HEK293 (cell line): ENCODE measurements at regions not wholly inside any gene's neighbourhood (a gene's known extent, or its start where the extent isn't known, plus 50 kb on each side); places are given as distances from the start of the nearest gene placed in this dataset.

Experiments
- CTCF ChIA-PET: fragments of 350-600 bp; formaldehyde crosslinking; extraction: SDS; loops from one replicate; lab custom pipeline; 2021; ENCODE audit warnings: antibody characterized with exemption; lab: Yijun Ruan, JAX
- POLR2A ChIA-PET: fragments of 300-600 bp; formaldehyde crosslinking; extraction: SDS; loops from one replicate; lab custom pipeline; 2020; ENCODE audit warnings: antibody characterized with exemption, inconsistent platforms; lab: Yijun Ruan, JAX
- H3K27ac ChIP-seq: fragments of 200-500 bp; sonication (Bioruptor generic); 2 replicates; pipeline ENCODE4 v1.5.1; 2014; ENCODE audit warnings: low read depth, low read length, control low read depth, inconsistent platforms; ENCODE audit errors: extremely low read depth
- H3K36me3 ChIP-seq, 2 experiments: fragments of 200-500 bp in 1 of 2; sonication (Bioruptor generic) in 1 of 2; 1 replicate in 1 of 2; 2 replicates in 1 of 2; pipeline ENCODE4 v1.5.1; 2014 to 2017; ENCODE audit warnings: inconsistent platforms in 2 of 2, low read length in 2 of 2; ENCODE audit not compliant: control insufficient read depth in 2 of 2, insufficient read depth in 1 of 2
- H3K4me1 ChIP-seq: fragments of 200-500 bp; sonication (Bioruptor generic); 2 replicates; pipeline ENCODE4 v1.5.1; 2014; ENCODE audit warnings: mild to moderate bottlenecking, low read length, inconsistent platforms; ENCODE audit not compliant: control insufficient read depth, insufficient read depth
- H3K4me3 ChIP-seq: 2 replicates; pipeline ENCODE4 v1.5.1; 2011; ENCODE audit warnings: low read depth, mild to moderate bottlenecking, control low read depth, low read length, moderate library complexity
- H3K9me3 ChIP-seq: fragments of 200-500 bp; sonication (Bioruptor generic); 2 replicates; pipeline ENCODE4 v1.5.1; 2014; ENCODE audit warnings: low read depth, low read length, inconsistent platforms; ENCODE audit not compliant: control insufficient read depth, insufficient read depth
- ATF2 ChIP-seq: fragments of 450-650 bp; formaldehyde crosslinking; IDR thresholded peaks from 2 replicates; pipeline ENCODE4 v1.5.1; 2016; ENCODE audit warnings: missing biosample characterization, missing genetic modification characterization, low read depth
- SP3 ChIP-seq: fragments of 450-650 bp; formaldehyde crosslinking; IDR thresholded peaks from 2 replicates; pipeline ENCODE4 v1.5.1; 2016; ENCODE audit warnings: missing biosample characterization, missing genetic modification characterization
- ZBTB20 ChIP-seq: fragments of 450-650 bp; formaldehyde crosslinking; IDR thresholded peaks from 2 replicates; pipeline ENCODE4 v1.5.1; 2016; ENCODE audit warnings: missing biosample characterization, missing genetic modification characterization
- ZFP69B ChIP-seq: fragments of 450-650 bp; formaldehyde crosslinking; IDR thresholded peaks from 2 replicates; pipeline ENCODE4 v1.5.1; 2016; ENCODE audit warnings: missing biosample characterization, missing genetic modification characterization
- ZNF202 ChIP-seq: fragments of 450-650 bp; formaldehyde crosslinking; IDR thresholded peaks from 2 replicates; pipeline ENCODE4 v1.5.1; 2016; ENCODE audit warnings: missing biosample characterization, missing genetic modification characterization, borderline replicate concordance
- ZNF404 ChIP-seq: fragments of 450-650 bp; formaldehyde crosslinking; IDR thresholded peaks from 2 replicates; pipeline ENCODE4 v1.5.1; 2017; ENCODE audit warnings: missing biosample characterization, missing genetic modification characterization
- ZNF548 ChIP-seq: fragments of 450-650 bp; formaldehyde crosslinking; IDR thresholded peaks from 2 replicates; pipeline ENCODE4 v1.5.1; 2016; ENCODE audit warnings: missing biosample characterization, missing genetic modification characterization
- ZNF785 ChIP-seq: fragments of 450-650 bp; formaldehyde crosslinking; IDR thresholded peaks from 2 replicates; pipeline ENCODE4 v1.5.1; 2016; ENCODE audit warnings: missing biosample characterization, missing genetic modification characterization
- TF ChIP-seq, protein P1 (sequence below): fragments of 450-650 bp; formaldehyde crosslinking; IDR thresholded peaks from 2 replicates; pipeline ENCODE4 v1.5.1; 2016; ENCODE audit warnings: missing biosample characterization, missing genetic modification characterization
- TF ChIP-seq, protein P2 (sequence below): fragments of 450-650 bp; formaldehyde crosslinking; conservative IDR thresholded peaks from 2 replicates; pipeline ENCODE4 v1.5.1; 2016; ENCODE audit warnings: low read depth, missing biosample characterization, missing genetic modification characterization
- TF ChIP-seq, protein P3 (sequence below): fragments of 450-650 bp; formaldehyde crosslinking; IDR thresholded peaks from 2 replicates; pipeline ENCODE4 v1.5.1; 2017; ENCODE audit warnings: missing biosample characterization, mild to moderate bottlenecking, missing genetic modification characterization, moderate library complexity
- TF ChIP-seq, protein P4 (sequence below): fragments of 450-650 bp; formaldehyde crosslinking; IDR thresholded peaks from 2 replicates; pipeline ENCODE4 v1.5.1; 2016; ENCODE audit warnings: missing biosample characterization, missing genetic modification characterization
- TF ChIP-seq, protein P5 (sequence below): fragments of 450-650 bp; formaldehyde crosslinking; IDR thresholded peaks from 2 replicates; pipeline ENCODE4 v1.5.1; 2017; ENCODE audit warnings: missing biosample characterization, missing genetic modification characterization
- TF ChIP-seq, protein P6 (sequence below): fragments of 450-650 bp; formaldehyde crosslinking; IDR thresholded peaks from 2 replicates; pipeline ENCODE4 v1.5.1; 2016; ENCODE audit warnings: missing biosample characterization, missing genetic modification characterization
- TF ChIP-seq, protein P7 (sequence below): fragments of 450-650 bp; formaldehyde crosslinking; IDR thresholded peaks from 2 replicates; pipeline ENCODE4 v1.5.1; 2016; ENCODE audit warnings: missing biosample characterization, missing genetic modification characterization

DNA sequence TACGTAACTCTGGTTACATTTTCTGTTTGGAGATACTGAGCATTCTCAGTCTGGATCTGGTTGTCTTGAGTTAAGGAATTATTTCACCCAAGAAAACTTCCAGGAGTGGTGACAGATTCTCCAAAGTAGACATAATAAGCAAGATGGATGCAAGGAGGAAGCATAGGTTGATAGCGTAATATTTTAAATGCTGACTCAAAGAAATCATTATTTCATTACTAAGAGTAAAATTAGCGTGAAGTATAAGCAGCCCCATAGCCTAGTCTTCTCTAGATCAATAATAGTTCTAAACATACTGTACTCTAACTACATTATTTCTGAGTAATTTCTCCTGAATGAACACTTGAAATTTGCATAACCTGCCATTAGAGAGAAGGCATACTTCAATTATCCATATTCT, 57.5 kb upstream of the MS4A8 start:
- POLR2A ChIA-PET, result no interaction called here
- TF ChIP-seq, protein P1, sequence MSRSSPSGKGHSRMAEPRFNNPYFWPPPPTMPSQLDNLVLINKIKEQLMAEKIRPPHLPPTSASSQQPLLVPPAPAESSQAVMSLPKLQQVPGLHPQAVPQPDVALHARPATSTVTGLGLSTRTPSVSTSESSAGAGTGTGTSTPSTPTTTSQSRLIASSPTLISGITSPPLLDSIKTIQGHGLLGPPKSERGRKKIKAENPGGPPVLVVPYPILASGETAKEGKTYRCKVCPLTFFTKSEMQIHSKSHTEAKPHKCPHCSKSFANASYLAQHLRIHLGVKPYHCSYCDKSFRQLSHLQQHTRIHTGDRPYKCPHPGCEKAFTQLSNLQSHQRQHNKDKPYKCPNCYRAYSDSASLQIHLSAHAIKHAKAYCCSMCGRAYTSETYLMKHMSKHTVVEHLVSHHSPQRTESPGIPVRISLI, result no peak
- TF ChIP-seq ZBTB20 (tag by site-specific recombination), result no peak
- TF ChIP-seq, all 188 proteins: peak for 0

DNA sequence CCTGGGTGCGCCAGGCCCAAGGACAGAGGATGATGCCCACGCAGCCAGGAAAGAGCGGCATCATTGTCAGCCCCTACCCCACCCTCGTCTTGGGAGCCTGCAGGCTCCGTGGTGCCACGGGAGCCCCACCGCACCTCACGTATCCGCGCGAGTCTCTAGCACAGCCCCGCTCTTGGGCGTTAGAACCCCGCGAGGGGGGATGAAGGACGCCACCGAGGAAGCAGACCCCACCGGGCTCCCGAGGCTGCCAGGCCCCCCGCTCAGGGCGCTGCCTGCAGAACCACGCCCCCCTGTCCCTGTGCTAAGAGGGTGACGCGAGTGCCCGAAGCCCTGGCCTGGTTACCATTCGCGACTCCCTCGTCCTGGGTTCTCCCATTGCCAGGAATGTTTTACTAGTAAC, 52.3 kb upstream of the MS4A8 start:
- H3K9me3 ChIP-seq, result no peaks in the 10 kb centered on the region
- CTCF ChIA-PET, result no interaction called here
- POLR2A ChIA-PET, result no interaction called here
- no peak for TF ChIP-seq ZNF785 (tag by site-specific recombination)
- TF ChIP-seq, protein P2, sequence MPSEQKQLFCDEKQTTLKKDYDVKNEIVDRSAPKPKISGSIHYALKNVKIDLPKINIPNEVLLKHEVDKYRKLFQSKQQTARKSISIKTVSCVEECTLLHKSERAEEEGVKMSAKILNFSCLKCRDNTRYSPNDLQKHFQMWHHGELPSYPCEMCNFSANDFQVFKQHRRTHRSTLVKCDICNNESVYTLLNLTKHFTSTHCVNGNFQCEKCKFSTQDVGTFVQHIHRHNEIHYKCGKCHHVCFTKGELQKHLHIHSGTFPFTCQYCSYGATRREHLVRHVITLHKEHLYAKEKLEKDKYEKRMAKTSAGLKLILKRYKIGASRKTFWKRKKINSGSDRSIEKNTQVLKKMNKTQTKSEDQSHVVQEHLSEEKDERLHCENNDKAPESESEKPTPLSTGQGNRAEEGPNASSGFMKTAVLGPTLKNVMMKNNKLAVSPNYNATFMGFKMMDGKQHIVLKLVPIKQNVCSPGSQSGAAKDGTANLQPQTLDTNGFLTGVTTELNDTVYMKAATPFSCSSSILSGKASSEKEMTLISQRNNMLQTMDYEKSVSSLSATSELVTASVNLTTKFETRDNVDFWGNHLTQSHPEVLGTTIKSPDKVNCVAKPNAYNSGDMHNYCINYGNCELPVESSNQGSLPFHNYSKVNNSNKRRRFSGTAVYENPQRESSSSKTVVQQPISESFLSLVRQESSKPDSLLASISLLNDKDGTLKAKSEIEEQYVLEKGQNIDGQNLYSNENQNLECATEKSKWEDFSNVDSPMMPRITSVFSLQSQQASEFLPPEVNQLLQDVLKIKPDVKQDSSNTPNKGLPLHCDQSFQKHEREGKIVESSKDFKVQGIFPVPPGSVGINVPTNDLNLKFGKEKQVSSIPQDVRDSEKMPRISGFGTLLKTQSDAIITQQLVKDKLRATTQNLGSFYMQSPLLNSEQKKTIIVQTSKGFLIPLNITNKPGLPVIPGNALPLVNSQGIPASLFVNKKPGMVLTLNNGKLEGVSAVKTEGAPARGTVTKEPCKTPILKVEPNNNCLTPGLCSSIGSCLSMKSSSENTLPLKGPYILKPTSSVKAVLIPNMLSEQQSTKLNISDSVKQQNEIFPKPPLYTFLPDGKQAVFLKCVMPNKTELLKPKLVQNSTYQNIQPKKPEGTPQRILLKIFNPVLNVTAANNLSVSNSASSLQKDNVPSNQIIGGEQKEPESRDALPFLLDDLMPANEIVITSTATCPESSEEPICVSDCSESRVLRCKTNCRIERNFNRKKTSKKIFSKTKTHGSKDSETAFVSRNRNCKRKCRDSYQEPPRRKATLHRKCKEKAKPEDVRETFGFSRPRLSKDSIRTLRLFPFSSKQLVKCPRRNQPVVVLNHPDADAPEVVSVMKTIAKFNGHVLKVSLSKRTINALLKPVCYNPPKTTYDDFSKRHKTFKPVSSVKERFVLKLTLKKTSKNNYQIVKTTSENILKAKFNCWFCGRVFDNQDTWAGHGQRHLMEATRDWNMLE, result no peak
- TF ChIP-seq ZNF202 (tag by site-specific recombination), result no peak
- no peak for TF ChIP-seq ZNF404 (tag by site-specific recombination)
- TF ChIP-seq SP3 (tag by site-specific recombination), result no peak
- TF ChIP-seq, protein P3, sequence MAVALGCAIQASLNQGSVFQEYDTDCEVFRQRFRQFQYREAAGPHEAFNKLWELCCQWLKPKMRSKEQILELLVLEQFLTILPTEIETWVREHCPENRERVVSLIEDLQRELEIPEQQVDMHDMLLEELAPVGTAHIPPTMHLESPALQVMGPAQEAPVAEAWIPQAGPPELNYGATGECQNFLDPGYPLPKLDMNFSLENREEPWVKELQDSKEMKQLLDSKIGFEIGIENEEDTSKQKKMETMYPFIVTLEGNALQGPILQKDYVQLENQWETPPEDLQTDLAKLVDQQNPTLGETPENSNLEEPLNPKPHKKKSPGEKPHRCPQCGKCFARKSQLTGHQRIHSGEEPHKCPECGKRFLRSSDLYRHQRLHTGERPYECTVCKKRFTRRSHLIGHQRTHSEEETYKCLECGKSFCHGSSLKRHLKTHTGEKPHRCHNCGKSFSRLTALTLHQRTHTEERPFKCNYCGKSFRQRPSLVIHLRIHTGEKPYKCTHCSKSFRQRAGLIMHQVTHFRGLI (tag by site-specific recombination), result no peak
- no peak for TF ChIP-seq ZFP69B (tag by site-specific recombination)
- no peak for TF ChIP-seq ZNF548 (tag by site-specific recombination)
- TF ChIP-seq, protein P4, sequence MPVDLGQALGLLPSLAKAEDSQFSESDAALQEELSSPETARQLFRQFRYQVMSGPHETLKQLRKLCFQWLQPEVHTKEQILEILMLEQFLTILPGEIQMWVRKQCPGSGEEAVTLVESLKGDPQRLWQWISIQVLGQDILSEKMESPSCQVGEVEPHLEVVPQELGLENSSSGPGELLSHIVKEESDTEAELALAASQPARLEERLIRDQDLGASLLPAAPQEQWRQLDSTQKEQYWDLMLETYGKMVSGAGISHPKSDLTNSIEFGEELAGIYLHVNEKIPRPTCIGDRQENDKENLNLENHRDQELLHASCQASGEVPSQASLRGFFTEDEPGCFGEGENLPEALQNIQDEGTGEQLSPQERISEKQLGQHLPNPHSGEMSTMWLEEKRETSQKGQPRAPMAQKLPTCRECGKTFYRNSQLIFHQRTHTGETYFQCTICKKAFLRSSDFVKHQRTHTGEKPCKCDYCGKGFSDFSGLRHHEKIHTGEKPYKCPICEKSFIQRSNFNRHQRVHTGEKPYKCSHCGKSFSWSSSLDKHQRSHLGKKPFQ (tag by site-specific recombination), result no peak
- TF ChIP-seq ATF2 (tag by site-specific recombination), result no peak
- TF ChIP-seq, protein P5, sequence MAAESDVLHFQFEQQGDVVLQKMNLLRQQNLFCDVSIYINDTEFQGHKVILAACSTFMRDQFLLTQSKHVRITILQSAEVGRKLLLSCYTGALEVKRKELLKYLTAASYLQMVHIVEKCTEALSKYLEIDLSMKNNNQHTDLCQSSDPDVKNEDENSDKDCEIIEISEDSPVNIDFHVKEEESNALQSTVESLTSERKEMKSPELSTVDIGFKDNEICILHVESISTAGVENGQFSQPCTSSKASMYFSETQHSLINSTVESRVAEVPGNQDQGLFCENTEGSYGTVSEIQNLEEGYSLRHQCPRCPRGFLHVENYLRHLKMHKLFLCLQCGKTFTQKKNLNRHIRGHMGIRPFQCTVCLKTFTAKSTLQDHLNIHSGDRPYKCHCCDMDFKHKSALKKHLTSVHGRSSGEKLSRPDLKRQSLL, result no peak
- TF ChIP-seq, protein P6, sequence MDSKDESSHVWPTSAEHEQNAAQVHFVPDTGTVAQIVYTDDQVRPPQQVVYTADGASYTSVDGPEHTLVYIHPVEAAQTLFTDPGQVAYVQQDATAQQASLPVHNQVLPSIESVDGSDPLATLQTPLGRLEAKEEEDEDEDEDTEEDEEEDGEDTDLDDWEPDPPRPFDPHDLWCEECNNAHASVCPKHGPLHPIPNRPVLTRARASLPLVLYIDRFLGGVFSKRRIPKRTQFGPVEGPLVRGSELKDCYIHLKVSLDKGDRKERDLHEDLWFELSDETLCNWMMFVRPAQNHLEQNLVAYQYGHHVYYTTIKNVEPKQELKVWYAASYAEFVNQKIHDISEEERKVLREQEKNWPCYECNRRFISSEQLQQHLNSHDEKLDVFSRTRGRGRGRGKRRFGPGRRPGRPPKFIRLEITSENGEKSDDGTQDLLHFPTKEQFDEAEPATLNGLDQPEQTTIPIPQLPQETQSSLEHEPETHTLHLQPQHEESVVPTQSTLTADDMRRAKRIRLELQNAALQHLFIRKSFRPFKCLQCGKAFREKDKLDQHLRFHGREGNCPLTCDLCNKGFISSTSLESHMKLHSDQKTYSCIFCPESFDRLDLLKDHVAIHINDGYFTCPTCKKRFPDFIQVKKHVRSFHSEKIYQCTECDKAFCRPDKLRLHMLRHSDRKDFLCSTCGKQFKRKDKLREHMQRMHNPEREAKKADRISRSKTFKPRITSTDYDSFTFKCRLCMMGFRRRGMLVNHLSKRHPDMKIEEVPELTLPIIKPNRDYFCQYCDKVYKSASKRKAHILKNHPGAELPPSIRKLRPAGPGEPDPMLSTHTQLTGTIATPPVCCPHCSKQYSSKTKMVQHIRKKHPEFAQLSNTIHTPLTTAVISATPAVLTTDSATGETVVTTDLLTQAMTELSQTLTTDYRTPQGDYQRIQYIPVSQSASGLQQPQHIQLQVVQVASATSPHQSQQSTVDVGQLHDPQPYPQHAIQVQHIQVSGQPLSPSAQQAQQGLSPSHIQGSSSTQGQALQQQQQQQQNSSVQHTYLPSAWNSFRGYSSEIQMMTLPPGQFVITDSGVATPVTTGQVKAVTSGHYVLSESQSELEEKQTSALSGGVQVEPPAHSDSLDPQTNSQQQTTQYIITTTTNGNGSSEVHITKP (tag by site-specific recombination), result no peak
- TF ChIP-seq, protein P7, sequence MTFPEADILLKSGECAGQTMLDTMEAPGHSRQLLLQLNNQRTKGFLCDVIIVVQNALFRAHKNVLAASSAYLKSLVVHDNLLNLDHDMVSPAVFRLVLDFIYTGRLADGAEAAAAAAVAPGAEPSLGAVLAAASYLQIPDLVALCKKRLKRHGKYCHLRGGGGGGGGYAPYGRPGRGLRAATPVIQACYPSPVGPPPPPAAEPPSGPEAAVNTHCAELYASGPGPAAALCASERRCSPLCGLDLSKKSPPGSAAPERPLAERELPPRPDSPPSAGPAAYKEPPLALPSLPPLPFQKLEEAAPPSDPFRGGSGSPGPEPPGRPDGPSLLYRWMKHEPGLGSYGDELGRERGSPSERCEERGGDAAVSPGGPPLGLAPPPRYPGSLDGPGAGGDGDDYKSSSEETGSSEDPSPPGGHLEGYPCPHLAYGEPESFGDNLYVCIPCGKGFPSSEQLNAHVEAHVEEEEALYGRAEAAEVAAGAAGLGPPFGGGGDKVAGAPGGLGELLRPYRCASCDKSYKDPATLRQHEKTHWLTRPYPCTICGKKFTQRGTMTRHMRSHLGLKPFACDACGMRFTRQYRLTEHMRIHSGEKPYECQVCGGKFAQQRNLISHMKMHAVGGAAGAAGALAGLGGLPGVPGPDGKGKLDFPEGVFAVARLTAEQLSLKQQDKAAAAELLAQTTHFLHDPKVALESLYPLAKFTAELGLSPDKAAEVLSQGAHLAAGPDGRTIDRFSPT (tag by site-specific recombination), result no peak

More for the DNA sequence above, 57.5 kb upstream of the MS4A8 start:
- CTCF ChIA-PET, result interaction anchor here (0.6 kb wide), 2 partner anchors 277 to 1435 kb away, joined by 3 read pairs; no protein-coding TSS in a partner anchor
- Histone ChIP-seq H3K36me3 (no peaks in the 10 kb centered on the region), H3K27ac (no peak overlapping the region), H3K4me1 (no peaks in the 10 kb centered on the region), H3K4me3 (no peak overlapping the region), H3K9me3 (no peaks in the 10 kb centered on the region)

More for the DNA sequence above, 52.3 kb upstream of the MS4A8 start:
- Histone ChIP-seq H3K27ac (no peak overlapping the region), H3K4me1 (no peaks in the 10 kb centered on the region), H3K36me3 (no peaks in the 10 kb centered on the region), H3K4me3 (no peak overlapping the region)
